Ovary (tissue), 7 donors: ENCODE measurements at regions not wholly inside any gene's neighbourhood (a gene's known extent, or its start where the extent isn't known, plus 50 kb on each side); places are given as distances from the start of the nearest gene placed in this dataset.

Experiments
- DNase-seq, 5 donors: peaks; one replicate each; pipeline ENCODE4 v3.0.0-alpha.2; 2019 to 2020
- H3K27ac ChIP-seq, 2 donors: fragments of 200-600 bp; one replicate each; pipeline versions ENCODE4 v1.5.1 to v1.8.0; 2019 to 2022
- H3K27me3 ChIP-seq: fragments of 200-600 bp; one replicate; pipeline ENCODE4 v1.8.0; 2022
- H3K36me3 ChIP-seq: fragments of 200-600 bp; sonication (generic); one replicate; pipeline ENCODE4 v1.5.1; 2019
- H3K4me1 ChIP-seq: one replicate; pipeline ENCODE4 v1.8.1; 2013; ENCODE audit warnings: mild to moderate bottlenecking, moderate library complexity; ENCODE audit not compliant: insufficient read depth
- H3K4me3 ChIP-seq: fragments of 200-600 bp; sonication (generic); one replicate; pipeline ENCODE4 v1.5.1; 2017
- H3K9me3 ChIP-seq, 2 donors: fragments of 200-600 bp in 1 of 2; sonication (generic) in 1 of 2; one replicate each; pipeline versions ENCODE4 v1.5.1 to v1.8.1; 2013 to 2019; ENCODE audit warnings: mild to moderate bottlenecking in 1 of 2, moderate library complexity in 1 of 2
- EP300 ChIP-seq: sonication (generic); formaldehyde crosslinking; IDR thresholded peaks from one replicate; pipeline ENCODE4 v1.6.1; 2017; ENCODE audit warnings: antibody characterized with exemption
- POLR2A ChIP-seq: fragments of 450-650 bp; IDR thresholded peaks from one replicate; pipeline ENCODE4 v1.6.1; 2017; ENCODE audit warnings: antibody characterized with exemption, mild to moderate bottlenecking, moderate library complexity
- WGBS, 3 donors: extraction: QIAGEN DNeasy Blood & Tissue Kit in 1 of 3; methylation state at CpG; one replicate each; pipeline versions ENCODE4 v1.1.5 to v1.1.7; 2013 to 2017; 5-methylcytosine and 5-hydroxymethylcytosine counted together
- intact Hi-C, 4 donors: fragments of 100-400 bp; cut with DNase I; formaldehyde crosslinking; loops; one replicate each; pipeline versions ENCODE4 v1.11.0 to v1.15.1; 2022 to 2023
- TF ChIP-seq, protein P1 (sequence below), 3 donors: fragments of 450-650 bp in 2 of 3; fragments of 200-600 bp in 1 of 3; IDR thresholded peaks; one replicate each; pipeline versions ENCODE4 v1.5.1 to v1.8.0; 2016 to 2022; ENCODE audit warnings: antibody characterized with exemption in 3 of 3, mild to moderate bottlenecking in 1 of 3
- donor health status: DM: no; HTN: no; CAD: no; lungs with moderate emphysema.
- donor health status: DM: no; HTN: no; CAD: no.
- donor health status: Bipolar disorder and iron deficiency.
- donor health status: DM: no; HTN: no; CAD: no.
- donor health status: DM: yes; HTN: yes; CAD: no.

DNA sequence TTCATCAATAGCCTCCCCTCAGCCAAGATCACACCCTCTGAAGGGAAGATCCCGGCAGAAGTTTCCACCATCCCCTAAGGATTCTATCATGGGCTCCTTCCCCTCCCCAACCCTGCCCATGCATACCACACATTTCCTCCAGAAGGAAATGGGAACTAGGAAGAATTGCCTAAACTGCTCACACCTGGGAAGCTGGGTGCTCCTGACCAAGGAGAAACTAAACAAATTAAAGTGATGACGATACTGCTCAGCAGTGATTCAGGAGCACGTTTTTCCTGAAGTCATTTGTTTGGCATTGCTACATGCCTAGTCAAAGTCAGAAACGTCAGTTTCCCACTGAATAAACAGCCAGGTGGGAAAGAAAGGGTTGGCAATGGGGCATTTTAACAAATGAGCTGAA lies 136.1 kb upstream of the CDYL start:
- WGBS, 3 donors = 36 to 49% (median 42%) methylated on average over 4 of the region's 4 CpGs
- H3K4me1 ChIP-seq = no peaks in the 10 kb centered on the region
- no peak overlapping the region for H3K4me3 ChIP-seq
- no peak overlapping the region for H3K27ac ChIP-seq
- H3K9me3 ChIP-seq = no peaks in the 10 kb centered on the region
- TF ChIP-seq, protein P1, sequence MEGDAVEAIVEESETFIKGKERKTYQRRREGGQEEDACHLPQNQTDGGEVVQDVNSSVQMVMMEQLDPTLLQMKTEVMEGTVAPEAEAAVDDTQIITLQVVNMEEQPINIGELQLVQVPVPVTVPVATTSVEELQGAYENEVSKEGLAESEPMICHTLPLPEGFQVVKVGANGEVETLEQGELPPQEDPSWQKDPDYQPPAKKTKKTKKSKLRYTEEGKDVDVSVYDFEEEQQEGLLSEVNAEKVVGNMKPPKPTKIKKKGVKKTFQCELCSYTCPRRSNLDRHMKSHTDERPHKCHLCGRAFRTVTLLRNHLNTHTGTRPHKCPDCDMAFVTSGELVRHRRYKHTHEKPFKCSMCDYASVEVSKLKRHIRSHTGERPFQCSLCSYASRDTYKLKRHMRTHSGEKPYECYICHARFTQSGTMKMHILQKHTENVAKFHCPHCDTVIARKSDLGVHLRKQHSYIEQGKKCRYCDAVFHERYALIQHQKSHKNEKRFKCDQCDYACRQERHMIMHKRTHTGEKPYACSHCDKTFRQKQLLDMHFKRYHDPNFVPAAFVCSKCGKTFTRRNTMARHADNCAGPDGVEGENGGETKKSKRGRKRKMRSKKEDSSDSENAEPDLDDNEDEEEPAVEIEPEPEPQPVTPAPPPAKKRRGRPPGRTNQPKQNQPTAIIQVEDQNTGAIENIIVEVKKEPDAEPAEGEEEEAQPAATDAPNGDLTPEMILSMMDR (IDR thresholded peaks at IDR 0.05) = no peak
- TF ChIP-seq POLR2A = no peak
- TF ChIP-seq EP300 = no peak
- DNase-seq = no peak
- intact Hi-C loops = loop anchor here in 1 of 4 donors (5.0 kb wide), 1 partner anchor 1257 kb away; no protein-coding TSS in a partner anchor
- no peaks in the 10 kb centered on the region for H3K27me3 ChIP-seq
- no peaks in the 10 kb centered on the region for H3K36me3 ChIP-seq

DNA sequence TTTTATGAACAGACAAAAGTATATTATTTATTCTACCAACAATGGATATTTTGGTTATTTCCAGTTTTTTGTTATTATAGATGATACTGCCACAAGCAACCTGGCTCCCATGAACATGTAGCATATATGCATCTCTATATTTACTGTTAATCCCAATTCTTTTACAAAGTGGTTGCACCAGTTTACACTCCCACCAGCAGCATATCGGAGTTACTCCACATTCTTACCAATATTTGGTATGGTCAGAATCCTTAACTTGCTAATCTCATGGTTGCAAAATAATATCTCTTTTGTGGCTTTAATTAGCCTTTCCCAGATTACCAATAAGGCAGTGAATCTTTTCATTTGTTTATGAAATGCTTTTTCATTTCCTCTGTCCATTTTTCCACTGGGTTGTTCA lies 137.6 kb upstream of the CDYL start:
- no peaks in the 10 kb centered on the region for H3K27me3 ChIP-seq
- TF ChIP-seq POLR2A (no peak), EP300 (no peak)
- TF ChIP-seq, protein P1 (IDR thresholded peaks at IDR 0.05) = no peak
- no peak overlapping the region for H3K4me3 ChIP-seq
- H3K9me3 ChIP-seq = no peaks in the 10 kb centered on the region
- H3K27ac ChIP-seq = no peak overlapping the region
- H3K4me1 ChIP-seq = no peaks in the 10 kb centered on the region
- no peak for DNase-seq
- WGBS, 3 donors = 92 to 99% (median 96%) methylated on average over 1 of the region's 1 CpG
- intact Hi-C loops = no loop called here
- H3K36me3 ChIP-seq = no peaks in the 10 kb centered on the region

DNA sequence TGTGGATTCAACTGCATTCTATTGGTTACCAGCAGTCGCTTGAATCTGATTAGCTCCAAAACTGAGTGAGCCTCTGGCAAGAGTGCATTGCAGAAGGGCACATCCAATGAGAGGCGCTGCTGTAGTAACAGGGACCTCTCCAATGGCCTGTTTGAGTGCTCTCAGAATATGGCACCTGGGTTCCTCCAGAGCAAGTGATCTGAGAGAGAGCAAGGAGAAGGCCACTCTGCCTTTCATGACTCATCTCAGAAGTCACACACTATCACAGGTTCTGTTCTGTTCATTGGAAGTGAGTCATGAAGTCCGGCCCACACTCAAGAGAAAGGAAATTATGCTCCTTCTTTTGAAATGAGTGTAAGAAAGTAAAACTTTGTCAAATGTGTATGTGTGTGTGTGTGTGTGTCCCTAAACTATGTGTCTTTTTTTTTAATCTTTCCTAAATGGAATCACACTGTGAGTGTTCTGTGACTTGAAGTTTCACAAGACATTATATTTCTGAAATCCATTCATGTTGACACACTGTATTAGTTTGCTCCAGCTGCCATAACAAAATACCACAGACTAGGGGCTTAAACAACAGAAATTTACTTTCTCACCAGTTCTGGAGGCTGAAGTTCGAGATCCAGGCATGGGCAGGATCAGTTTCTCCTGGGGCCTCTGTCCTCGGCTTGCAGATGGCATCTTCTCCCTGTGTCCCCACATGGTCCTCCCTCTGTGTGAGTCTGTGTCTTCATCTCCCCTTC lies 138.3 kb upstream of the CDYL start:
- H3K27me3 ChIP-seq = no peaks in the 10 kb centered on the region
- no peaks in the 10 kb centered on the region for H3K4me1 ChIP-seq
- no peaks in the 10 kb centered on the region for H3K36me3 ChIP-seq
- no peak overlapping the region for H3K4me3 ChIP-seq
- H3K27ac ChIP-seq = no peak overlapping the region
- H3K9me3 ChIP-seq = no peaks in the 10 kb centered on the region
- WGBS, 3 donors = 88 to 92% (median 88%) methylated on average over 5 of the region's 5 CpGs
- intact Hi-C loops = no loop called here
- DNase-seq = no peak
- TF ChIP-seq EP300 (no peak), POLR2A (no peak)
- TF ChIP-seq, protein P1 (IDR thresholded peaks at IDR 0.05) = no peak

DNA sequence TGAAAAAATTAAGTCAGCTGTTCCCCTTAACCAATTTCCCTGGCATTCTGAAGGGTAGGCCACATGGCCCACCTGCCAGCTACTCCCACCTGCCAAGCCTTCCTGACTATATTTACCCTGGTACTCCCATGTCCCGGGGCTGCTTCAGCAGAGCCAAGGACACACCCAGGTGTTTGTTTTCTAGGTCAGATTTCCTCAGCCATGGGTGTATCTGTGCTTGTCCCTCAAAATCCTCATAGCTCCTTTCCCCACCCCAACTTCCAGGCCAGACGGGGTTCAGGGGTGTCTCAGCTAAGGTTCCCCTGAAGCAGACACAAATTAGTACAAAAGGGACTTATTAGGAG lies 139.4 kb upstream of the CDYL start:
- Histone ChIP-seq H3K27me3 (no peaks in the 10 kb centered on the region), H3K36me3 (no peaks in the 10 kb centered on the region), H3K4me1 (no peaks in the 10 kb centered on the region), H3K9me3 (no peaks in the 10 kb centered on the region), H3K4me3 (no peak overlapping the region), H3K27ac (no peak overlapping the region)
- intact Hi-C loops = no loop called here
- TF ChIP-seq, protein P1 (IDR thresholded peaks at IDR 0.05) = no peak
- WGBS, 3 donors = 38 to 87% (median 82%) methylated on average over 2 of the region's 2 CpGs
- DNase-seq = no peak
